TTC549 (cell line): ENCODE measurements at regions not wholly inside any gene's neighbourhood (a gene's known extent, or its start where the extent isn't known, plus 50 kb on each side); places are given as distances from the start of the nearest gene placed in this dataset.

Experiments
- FAIRE-seq: peaks from 2 replicates; lab custom pipeline; 2012; peaks lifted over from hg19 to GRCh38; lab: Jason Lieb, UNC

GRCh38 chr4:31530555-31530954 is 810.4 kb downstream of the PCDH7 start:
- FAIRE-seq = no peak

DNA sequence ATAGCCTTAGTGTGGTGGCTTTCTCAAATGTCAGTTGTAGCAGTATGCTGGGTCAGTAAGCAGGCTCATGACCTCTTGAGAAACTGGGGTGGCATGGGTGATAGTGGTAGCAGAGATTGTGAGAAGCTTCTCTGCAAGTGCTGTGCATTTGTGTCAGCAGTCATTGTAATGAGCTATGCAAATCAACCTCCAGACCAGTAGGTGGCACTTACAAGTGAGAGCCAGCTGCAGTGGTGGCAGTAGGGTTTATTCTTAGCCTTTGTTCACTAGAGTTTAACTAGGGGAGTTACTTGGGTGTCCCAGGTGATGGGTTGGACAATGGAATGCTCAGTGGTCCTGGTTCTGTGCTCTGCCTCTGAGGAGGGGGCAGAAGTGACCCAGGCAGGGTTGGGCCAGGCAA is 818.7 kb downstream of the PCDH7 start:
- no peak for FAIRE-seq

DNA sequence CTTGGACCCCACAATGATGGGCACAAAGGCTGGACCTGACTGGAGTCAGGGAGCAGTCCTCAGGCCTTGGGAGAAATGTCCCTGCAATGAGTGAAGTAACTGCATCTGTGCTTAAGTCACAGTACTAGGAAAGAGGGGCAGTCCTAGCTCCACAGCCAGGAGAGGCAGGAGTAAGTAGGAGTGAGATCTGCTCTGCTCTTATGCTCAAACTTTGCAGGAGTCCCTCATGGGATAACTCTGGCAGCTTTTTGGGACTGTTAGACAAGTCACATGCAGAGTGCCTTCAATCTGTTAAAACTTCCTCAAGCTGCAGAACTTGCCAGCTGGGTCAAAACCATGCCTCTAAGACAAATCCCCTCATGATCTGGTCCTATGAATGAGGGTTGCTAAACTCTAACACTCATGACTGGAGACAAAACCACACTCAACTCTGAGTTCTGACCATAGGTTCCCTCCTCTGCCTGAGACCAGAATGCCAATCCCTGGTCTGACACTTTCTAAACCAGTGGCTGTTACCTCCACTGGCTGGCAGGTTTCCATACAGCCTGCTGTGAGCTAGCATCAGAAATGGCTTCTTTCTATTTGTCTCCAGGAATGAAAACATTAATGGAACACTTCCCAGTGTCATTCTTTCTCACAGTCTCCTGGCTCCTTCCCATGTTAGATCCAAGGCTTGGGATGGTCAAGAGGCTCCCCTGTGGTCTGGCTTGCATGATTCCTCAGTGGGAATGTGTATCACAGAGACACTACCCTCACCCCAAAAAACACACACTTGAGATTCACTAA is 819.3 kb downstream of the PCDH7 start:
- FAIRE-seq = no peak

- FAIRE-seq = no peak
Observed at GRCh38 chr4:31545330-31545729, 825.2 kb downstream of the PCDH7 start.

DNA sequence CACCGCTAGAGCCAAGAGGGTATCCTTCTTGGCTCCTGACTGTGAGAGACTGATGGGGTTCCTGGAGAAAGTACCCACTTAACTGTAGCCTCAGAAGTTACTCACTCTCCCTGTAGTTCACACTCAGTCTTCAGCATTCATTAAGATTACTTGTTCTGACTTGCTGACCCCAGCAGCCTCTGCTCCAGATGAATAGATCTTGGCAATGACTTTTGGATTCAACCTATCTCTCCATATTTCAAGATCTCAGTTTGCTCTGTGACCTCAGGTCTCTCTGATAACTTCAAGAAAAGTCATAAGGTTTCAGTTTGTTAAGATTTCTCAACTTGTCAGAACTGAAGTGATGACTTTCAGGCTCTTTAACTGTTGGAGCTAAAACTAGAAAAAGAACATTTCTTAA is 825.6 kb downstream of the PCDH7 start:
- FAIRE-seq = no peak

DNA sequence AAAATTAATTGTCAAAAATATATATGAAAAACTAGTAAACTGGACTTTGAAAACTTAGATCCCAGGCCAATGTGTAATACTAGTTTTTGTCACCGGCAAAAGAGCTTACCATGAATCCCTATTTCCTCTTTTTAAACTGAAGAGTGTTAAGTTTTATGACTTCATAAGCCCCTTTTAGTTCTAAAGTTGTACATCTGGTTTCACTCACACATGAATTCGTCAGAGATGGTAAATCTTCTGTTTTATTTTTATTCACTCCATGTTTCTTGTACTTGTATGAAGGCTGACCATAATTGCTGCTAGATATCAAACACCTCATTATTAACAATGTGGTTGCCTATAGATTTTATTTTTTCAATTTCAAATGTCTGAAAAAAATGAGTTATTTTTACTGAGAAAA is 827.9 kb downstream of the PCDH7 start:
- no peak for FAIRE-seq

DNA sequence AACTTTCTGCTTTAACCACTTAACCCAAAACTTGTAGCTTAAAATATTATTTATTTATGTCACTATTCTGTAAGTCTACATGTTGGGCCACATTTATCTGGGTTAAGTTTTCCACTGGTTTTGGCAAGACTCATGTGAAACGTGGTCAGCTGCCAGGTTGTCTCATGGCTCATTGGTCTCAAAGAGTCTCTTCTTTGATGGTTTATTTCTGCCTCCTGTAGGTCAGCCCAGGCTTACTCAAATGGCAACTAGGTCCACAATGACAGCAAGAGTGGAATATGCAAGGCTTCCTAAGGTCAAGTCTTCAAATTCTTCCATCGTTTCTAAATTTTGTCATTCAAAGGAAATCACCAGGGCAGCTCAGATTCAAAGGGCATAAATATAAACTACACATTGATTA is 828.7 kb downstream of the PCDH7 start:
- FAIRE-seq = no peak

DNA sequence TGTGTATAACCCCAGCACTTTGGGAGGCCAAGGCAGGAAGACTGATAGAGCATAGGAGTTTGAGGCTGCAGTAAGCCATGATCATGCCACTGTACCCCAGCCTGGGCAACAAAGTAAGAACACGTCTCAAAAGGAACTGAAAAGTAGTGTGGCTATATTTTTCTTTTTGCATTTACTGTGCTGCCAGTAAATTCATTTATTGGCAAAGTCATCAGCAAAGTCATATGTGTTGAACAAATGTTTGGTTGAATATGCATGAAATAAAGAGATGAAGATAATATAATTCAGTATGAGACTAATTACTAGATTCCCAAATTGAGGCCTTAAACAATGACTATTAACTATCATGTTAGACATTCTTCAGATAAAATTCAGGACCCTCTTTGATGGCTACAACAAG is 829.1 kb downstream of the PCDH7 start:
- FAIRE-seq = no peak

GRCh38 chr4:31557437-31557836 is 837.3 kb downstream of the PCDH7 start:
- FAIRE-seq = no peak

DNA sequence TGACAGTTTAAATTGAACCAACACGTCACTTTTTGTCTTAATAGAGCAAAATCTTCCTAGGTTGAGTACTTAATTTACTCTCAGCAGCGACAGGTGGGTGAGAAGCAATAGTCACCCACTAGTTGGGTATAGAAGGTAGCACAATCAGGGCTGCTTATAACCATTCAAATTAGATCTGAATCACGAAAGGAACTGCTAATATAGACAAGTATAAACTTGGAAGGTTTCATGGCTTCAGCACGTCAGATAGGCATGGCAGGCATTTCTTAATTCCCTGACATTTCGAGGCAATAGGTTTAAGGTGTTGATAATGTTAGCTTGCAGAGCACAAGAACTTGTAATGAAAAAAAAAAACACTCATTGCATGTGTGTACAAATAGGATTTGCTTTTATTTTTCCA is 853.4 kb downstream of the PCDH7 start:
- FAIRE-seq = no peak

GRCh38 chr4:31575504-31575903 is 855.3 kb downstream of the PCDH7 start:
- FAIRE-seq = no peak

DNA sequence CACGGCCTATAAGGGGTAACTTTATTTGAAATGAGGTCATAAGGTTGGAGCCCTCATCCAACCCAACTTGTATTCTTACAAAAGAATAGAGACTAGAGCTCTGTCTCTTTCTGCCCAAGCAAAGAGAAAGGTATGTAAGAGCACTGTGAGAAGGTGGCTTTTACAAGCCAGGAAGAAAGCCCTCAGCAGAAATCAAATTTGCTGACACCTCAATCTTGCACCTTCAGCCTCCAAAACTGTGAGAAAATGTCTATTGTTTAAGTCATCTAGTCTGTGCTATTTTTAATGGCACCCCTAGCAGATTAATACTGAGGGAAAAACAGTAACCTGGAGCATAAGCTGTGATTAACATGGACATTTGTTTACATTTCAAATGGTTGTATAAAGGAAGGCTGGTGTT is 860.7 kb downstream of the PCDH7 start:
- no peak for FAIRE-seq

DNA sequence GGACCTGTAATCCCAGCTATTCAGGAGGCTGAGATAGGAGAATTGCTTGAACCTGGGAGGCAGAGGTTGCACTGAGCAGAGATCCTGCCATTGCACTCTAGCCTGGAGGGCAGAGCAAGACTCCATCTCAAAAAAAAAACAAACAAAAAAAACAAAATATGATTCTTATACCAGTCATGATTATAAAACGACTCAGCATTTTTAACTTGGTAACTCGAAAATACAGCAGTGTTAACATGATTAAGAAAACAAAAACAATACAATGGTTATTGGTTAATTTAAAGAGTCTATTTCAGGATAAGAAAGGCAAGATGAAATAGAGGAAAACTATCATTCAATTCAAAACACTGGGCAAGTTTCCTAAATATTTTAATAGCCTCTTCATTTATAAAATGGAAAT is 865.3 kb downstream of the PCDH7 start:
- FAIRE-seq = no peak

- no peak for FAIRE-seq
Observed at GRCh38 chr4:31592293-31592692, 872.1 kb downstream of the PCDH7 start.

GRCh38 chr4:31595496-31595895 is 875.3 kb downstream of the PCDH7 start:
- FAIRE-seq = no peak

- no peak for FAIRE-seq
Observed at GRCh38 chr4:31598639-31599038, 878.5 kb downstream of the PCDH7 start.

DNA sequence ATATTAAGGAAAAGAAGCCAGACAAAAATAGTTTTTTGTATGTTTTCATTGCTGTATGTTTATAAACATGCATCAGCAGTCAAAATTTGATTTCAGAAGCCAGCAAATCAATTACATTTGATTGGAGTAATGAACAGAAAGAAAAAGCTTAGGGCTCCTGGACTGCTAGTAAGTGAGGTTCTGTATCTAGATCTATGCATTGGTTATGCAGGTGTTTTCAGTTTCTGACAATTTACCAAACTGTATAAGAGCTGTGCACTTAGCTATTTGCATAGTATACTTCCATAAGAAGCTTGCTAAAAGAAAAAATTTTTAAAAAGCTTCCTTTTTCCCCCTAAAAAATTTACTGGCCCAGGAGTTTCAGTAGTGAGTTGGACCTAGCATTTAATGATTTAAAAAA is 881.6 kb downstream of the PCDH7 start:
- no peak for FAIRE-seq

- no peak for FAIRE-seq
Observed at GRCh38 chr4:31613946-31614623, 893.9 kb downstream of the PCDH7 start.

- FAIRE-seq = no peak
Observed at GRCh38 chr4:31617667-31618066, 897.5 kb downstream of the PCDH7 start.

GRCh38 chr4:31620476-31620875 is 900.3 kb downstream of the PCDH7 start:
- FAIRE-seq = no peak

DNA sequence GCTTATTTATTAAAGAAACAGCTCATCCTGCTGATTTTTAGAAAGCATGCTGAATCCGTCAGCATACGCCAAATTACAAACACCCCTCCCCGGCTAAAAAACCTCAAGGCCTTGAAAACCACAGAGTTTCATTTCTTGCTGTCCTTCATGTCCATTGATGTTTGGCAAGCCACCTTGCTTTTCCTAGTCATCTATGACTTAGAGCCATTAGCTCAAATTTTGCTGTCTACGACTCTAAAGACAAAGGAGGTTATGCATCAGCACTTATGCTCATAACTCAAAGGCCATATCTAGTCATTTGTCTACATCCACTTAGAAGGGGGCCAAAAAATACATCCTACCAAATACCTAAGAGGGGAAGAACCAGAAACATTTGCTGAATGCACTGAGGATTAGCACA is 925.1 kb downstream of the PCDH7 start:
- no peak for FAIRE-seq

- FAIRE-seq = no peak
Observed at GRCh38 chr4:31647786-31648185, 927.6 kb downstream of the PCDH7 start.

GRCh38 chr4:31649878-31650277 is 929.7 kb downstream of the PCDH7 start:
- peak; percentile 77 for FAIRE-seq

GRCh38 chr4:31651541-31651940 is 931.4 kb downstream of the PCDH7 start:
- no peak for FAIRE-seq
